ENCODE measurements at regions not wholly inside any gene's neighbourhood (a gene's known extent, or its start where the extent isn't known, plus 50 kb on each side); places are given as distances from the start of the nearest gene placed in this dataset.
"Not testable (repeated sequence)": the region's sequence is repeated elsewhere in the genome, so short reads cannot be mapped to it uniquely, and the experiment has no call there.

DNA sequence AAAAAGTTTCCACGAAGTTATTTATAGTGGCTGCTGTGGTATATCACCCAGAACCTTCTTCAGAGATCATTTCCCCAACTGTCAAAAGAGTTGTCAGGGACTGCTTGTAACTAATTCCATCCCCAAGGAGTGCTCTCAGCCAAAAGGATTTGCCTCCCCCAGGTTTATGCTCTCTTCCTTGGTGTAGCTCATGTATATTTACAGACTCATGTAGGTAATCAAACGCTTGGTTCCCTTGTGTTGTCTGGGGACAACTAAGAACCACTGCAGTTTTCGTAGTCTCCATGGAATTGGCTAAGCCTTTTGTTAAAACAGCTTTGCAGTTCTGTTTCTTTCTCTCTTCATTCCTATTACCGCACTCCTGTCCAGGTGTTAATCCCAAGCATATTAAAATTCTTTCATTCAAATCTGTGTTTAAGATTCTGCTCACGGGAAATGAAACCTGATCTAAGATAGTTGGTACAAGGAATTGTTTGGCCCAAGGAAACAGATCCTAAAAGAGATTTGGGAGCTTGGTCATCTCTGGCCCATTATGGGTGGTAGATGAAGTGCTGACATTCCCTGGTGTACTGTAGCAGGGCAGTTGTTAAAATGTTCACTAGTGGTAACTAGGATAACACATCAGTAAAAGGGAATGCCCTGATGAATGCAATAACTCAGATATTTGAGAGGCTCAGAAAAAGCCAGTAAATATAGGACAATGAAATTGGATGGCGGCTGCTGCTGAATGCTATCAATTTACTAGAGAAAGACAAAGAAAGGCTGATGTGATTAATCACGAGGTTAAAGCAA, 361.3 kb upstream of the GBE1 start:
- no peak for FAIRE-seq
- H3K36me3 ChIP-seq (ENCODE audit: control insufficient read depth in 2 of 3, insufficient read depth in 3 of 3, low read length in 3 of 3): no peaks in the 10 kb centered on the region
- TF ChIP-seq, protein P1, sequence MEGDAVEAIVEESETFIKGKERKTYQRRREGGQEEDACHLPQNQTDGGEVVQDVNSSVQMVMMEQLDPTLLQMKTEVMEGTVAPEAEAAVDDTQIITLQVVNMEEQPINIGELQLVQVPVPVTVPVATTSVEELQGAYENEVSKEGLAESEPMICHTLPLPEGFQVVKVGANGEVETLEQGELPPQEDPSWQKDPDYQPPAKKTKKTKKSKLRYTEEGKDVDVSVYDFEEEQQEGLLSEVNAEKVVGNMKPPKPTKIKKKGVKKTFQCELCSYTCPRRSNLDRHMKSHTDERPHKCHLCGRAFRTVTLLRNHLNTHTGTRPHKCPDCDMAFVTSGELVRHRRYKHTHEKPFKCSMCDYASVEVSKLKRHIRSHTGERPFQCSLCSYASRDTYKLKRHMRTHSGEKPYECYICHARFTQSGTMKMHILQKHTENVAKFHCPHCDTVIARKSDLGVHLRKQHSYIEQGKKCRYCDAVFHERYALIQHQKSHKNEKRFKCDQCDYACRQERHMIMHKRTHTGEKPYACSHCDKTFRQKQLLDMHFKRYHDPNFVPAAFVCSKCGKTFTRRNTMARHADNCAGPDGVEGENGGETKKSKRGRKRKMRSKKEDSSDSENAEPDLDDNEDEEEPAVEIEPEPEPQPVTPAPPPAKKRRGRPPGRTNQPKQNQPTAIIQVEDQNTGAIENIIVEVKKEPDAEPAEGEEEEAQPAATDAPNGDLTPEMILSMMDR (IDR thresholded peaks at IDR 0.05; ENCODE audit: borderline replicate concordance, extremely low read depth, insufficient read depth): no peak
- H3K4me3 ChIP-seq (ENCODE audit: low read length in 3 of 3): no peak overlapping the region
- no peak overlapping the region for H3K9ac ChIP-seq (ENCODE audit: low read length in 3 of 3)
- intact Hi-C loops (cut with DNase I): no loop called here
- H3K9me3 ChIP-seq (ENCODE audit: control insufficient read depth in 2 of 3, insufficient read depth in 1 of 3, low read length in 3 of 3): no peaks in the 10 kb centered on the region
- H3K4me1 ChIP-seq (ENCODE audit: control insufficient read depth in 2 of 3, insufficient read depth in 2 of 3, low read depth in 1 of 3, low read length in 3 of 3): no peaks in the 10 kb centered on the region
- no peaks in the 10 kb centered on the region for H3K27me3 ChIP-seq (ENCODE audit: control insufficient read depth, insufficient read depth, low read length)
- no peak overlapping the region for H3K27ac ChIP-seq (ENCODE audit: low read depth in 2 of 2, low read length in 2 of 2)
- DNase-seq: peak in 2 of 5 donors; percentile 14 to 22

DNA sequence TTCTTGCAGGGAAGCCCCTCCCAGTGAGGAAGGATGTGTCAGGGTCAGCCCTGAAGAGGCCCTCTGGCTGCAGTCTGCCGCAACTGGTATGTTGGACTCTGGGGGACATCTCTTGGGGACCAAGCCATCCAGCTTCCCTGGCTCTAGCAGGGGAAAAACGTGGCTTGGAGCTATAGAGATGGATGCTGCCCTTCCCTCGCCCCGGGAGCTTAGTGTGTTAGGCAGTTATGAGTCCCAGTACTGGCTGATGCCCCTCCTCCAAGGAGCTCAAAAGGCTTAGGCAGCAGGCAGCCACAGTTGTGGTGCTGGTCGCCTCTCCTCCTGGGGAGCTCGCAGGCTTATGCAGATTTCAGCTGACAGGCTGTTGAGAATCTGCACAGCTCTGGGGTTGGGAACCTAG, 353.1 kb upstream of the GBE1 start:
- intact Hi-C loops (cut with DNase I): no loop called here
- H3K36me3 ChIP-seq (ENCODE audit: control insufficient read depth in 2 of 3, insufficient read depth in 3 of 3, low read length in 3 of 3): no peaks in the 10 kb centered on the region
- TF ChIP-seq, protein P1 (IDR thresholded peaks at IDR 0.05; ENCODE audit: borderline replicate concordance, extremely low read depth, insufficient read depth): no peak
- H3K27ac ChIP-seq (ENCODE audit: low read depth in 2 of 2, low read length in 2 of 2): no peak overlapping the region
- no peaks in the 10 kb centered on the region for H3K27me3 ChIP-seq (ENCODE audit: control insufficient read depth, insufficient read depth, low read length)
- H3K9me3 ChIP-seq (ENCODE audit: control insufficient read depth in 2 of 3, insufficient read depth in 1 of 3, low read length in 3 of 3): no peaks in the 10 kb centered on the region
- no peaks in the 10 kb centered on the region for H3K4me1 ChIP-seq (ENCODE audit: control insufficient read depth in 2 of 3, insufficient read depth in 2 of 3, low read depth in 1 of 3, low read length in 3 of 3)
- no peak for FAIRE-seq
- H3K9ac ChIP-seq (ENCODE audit: low read length in 3 of 3): no peak overlapping the region
- DNase-seq: no peak
- H3K4me3 ChIP-seq (ENCODE audit: low read length in 3 of 3): no peak overlapping the region

DNA sequence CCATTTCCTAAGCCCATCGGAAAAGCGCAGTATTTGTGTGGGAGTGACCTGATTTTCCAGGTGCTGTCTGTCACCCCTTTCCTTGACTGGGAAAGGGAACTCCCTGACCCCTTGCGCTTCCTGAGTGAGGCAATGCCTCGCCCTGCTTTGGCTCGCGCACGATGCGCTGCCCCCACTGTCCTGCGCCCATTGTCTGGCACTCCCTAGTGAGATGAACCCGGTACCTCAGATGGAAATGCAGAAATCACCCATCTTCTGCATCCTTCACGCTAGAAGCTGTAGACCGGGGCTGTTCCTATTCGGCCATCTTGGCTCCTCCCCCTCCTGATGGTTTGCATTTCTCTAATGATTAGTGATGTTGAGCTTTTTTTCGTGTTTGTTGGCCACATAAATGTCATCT, 349.3 kb upstream of the GBE1 start:
- H3K9ac ChIP-seq (ENCODE audit: low read length in 3 of 3); H3K27ac ChIP-seq (ENCODE audit: low read depth in 2 of 2, low read length in 2 of 2); H3K27me3 ChIP-seq (ENCODE audit: control insufficient read depth, insufficient read depth, low read length); H3K36me3 ChIP-seq (ENCODE audit: control insufficient read depth in 2 of 3, insufficient read depth in 3 of 3, low read length in 3 of 3); intact Hi-C loops (cut with DNase I); H3K4me1 ChIP-seq (ENCODE audit: control insufficient read depth in 2 of 3, insufficient read depth in 2 of 3, low read depth in 1 of 3, low read length in 3 of 3); H3K4me3 ChIP-seq (ENCODE audit: low read length in 3 of 3); H3K9me3 ChIP-seq (ENCODE audit: control insufficient read depth in 2 of 3, insufficient read depth in 1 of 3, low read length in 3 of 3); DNase-seq; FAIRE-seq: not testable (repeated sequence)

DNA sequence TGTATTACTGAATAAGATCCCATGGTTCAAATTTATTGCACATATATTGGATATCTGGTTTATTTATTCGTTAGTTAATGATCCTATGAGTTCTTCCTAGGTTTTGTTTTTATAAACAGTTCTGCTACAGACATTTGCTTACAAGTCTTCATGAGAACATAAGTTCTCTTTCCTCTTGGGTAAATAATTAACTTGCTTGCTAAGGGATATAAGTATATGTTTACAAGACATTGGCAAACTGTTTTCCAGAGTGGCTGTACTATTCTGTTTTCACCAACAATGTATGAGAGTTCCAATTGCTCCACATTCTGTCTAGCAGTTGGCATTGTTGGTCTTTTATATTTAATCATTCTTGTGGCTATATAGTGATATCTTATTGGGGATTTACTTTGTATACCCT, 341.8 kb upstream of the GBE1 start:
- TF ChIP-seq, protein P1 (IDR thresholded peaks at IDR 0.05; ENCODE audit: borderline replicate concordance, extremely low read depth, insufficient read depth): no peak
- Histone ChIP-seq H3K9me3 (ENCODE audit: control insufficient read depth in 2 of 3, insufficient read depth in 1 of 3, low read length in 3 of 3) (no peaks in the 10 kb centered on the region), H3K27me3 (ENCODE audit: control insufficient read depth, insufficient read depth, low read length) (no peaks in the 10 kb centered on the region), H3K36me3 (ENCODE audit: control insufficient read depth in 2 of 3, insufficient read depth in 3 of 3, low read length in 3 of 3) (no peaks in the 10 kb centered on the region), H3K4me1 (ENCODE audit: control insufficient read depth in 2 of 3, insufficient read depth in 2 of 3, low read depth in 1 of 3, low read length in 3 of 3) (no peaks in the 10 kb centered on the region), H3K27ac (ENCODE audit: low read depth in 2 of 2, low read length in 2 of 2) (no peak overlapping the region), H3K9ac (ENCODE audit: low read length in 3 of 3) (no peak overlapping the region), H3K4me3 (ENCODE audit: low read length in 3 of 3) (no peak overlapping the region)
- DNase-seq (no peak), FAIRE-seq (no peak)
- intact Hi-C loops (cut with DNase I): no loop called here
